ENCODE measurements at regions not wholly inside any gene's neighbourhood (a gene's known extent, or its start where the extent isn't known, plus 50 kb on each side); places are given as distances from the start of the nearest gene placed in this dataset.

- DNase-seq (ENCODE audit: low read depth): no peak
- TF ChIP-seq, protein P1, sequence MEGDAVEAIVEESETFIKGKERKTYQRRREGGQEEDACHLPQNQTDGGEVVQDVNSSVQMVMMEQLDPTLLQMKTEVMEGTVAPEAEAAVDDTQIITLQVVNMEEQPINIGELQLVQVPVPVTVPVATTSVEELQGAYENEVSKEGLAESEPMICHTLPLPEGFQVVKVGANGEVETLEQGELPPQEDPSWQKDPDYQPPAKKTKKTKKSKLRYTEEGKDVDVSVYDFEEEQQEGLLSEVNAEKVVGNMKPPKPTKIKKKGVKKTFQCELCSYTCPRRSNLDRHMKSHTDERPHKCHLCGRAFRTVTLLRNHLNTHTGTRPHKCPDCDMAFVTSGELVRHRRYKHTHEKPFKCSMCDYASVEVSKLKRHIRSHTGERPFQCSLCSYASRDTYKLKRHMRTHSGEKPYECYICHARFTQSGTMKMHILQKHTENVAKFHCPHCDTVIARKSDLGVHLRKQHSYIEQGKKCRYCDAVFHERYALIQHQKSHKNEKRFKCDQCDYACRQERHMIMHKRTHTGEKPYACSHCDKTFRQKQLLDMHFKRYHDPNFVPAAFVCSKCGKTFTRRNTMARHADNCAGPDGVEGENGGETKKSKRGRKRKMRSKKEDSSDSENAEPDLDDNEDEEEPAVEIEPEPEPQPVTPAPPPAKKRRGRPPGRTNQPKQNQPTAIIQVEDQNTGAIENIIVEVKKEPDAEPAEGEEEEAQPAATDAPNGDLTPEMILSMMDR (conservative IDR thresholded peaks at IDR 0.05; ENCODE audit: low read length): no peak
- no peak overlapping the region for H3K4me3 ChIP-seq (ENCODE audit: low read length)
These were observed 197.9 kb downstream of the FGF9 start for GRCh38 chr13:21868823-21869222.

DNA sequence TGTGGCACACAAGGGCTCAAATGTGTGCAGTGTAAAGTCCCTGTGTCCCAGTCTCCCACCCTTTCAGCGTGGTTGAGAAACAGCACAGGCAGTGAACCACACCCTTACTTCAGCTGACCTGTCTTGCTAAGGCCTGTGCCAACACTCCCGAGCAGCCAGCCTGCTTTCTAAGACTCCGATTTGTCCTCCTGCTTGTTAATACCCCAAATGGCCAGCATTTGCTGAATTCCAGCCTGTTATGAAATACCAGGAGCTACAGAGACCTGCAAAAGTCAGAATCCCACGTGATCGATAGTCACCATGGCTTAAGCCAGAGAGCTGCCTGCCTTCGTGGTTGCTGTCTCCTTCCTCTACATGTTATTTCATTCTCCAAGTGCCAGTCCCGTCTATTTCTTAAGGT lies 200.5 kb downstream of the FGF9 start:
- TF ChIP-seq, protein P1 (conservative IDR thresholded peaks at IDR 0.05; ENCODE audit: low read length): no peak
- DNase-seq (ENCODE audit: low read depth): no peak

GRCh38 chr13:21871919-21872318 lies 201.0 kb downstream of the FGF9 start:
- no peak for DNase-seq (ENCODE audit: low read depth)
- no peak overlapping the region for H3K4me3 ChIP-seq (ENCODE audit: low read length)
- TF ChIP-seq, protein P1 (conservative IDR thresholded peaks at IDR 0.05; ENCODE audit: low read length): no peak

More for the DNA sequence above, 200.5 kb downstream of the FGF9 start:
- H3K4me3 ChIP-seq (ENCODE audit: low read length): no peak overlapping the region

GRCh38 chr13:21872795-21873194 lies 201.9 kb downstream of the FGF9 start:
- H3K4me3 ChIP-seq (ENCODE audit: low read length): no peak overlapping the region
- TF ChIP-seq, protein P1 (conservative IDR thresholded peaks at IDR 0.05; ENCODE audit: low read length): no peak
- DNase-seq (ENCODE audit: low read depth): no peak

DNA sequence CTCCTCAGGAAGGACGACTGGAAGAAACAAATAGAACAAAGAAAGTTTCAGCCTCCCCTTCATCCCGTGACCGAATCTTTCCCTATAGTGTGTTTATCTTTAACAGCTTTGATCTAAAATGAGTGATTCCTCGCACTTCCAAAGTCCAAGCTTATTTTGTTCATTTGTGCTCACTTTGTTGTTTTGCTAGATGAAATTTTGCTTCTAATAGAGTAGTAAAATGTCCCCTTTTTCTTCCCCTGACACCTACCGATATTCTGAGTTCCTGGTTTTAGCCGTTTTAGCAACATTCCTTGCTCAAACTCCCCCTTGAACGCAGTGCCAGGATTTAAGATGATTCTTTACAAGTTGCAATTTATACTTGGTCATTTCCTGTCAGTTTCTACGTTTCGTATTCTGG lies 204.2 kb downstream of the FGF9 start:
- H3K4me3 ChIP-seq (ENCODE audit: low read length): no peak overlapping the region
- no peak for DNase-seq (ENCODE audit: low read depth)
- TF ChIP-seq, protein P1 (conservative IDR thresholded peaks at IDR 0.05; ENCODE audit: low read length): no peak

- TF ChIP-seq, protein P1 (conservative IDR thresholded peaks at IDR 0.05; ENCODE audit: low read length): no peak
- no peak for DNase-seq (ENCODE audit: low read depth)
- H3K4me3 ChIP-seq (ENCODE audit: low read length): no peak overlapping the region
These were observed 208.5 kb downstream of the FGF9 start for GRCh38 chr13:21879263-21879914.

- no peak for DNase-seq (ENCODE audit: low read depth)
- TF ChIP-seq, protein P1 (conservative IDR thresholded peaks at IDR 0.05; ENCODE audit: low read length): no peak
These were observed 211.9 kb downstream of the FGF9 start for GRCh38 chr13:21882766-21883165.

More at GRCh38 chr13:21882766-21883165, 211.9 kb downstream of the FGF9 start:
- H3K4me3 ChIP-seq (ENCODE audit: low read length): no peak overlapping the region

Measured in AG10803 (cell line).